Retina (tissue), 1 donor: ENCODE measurements at regions not wholly inside any gene's neighbourhood (a gene's known extent, or its start where the extent isn't known, plus 50 kb on each side); places are given as distances from the start of the nearest gene placed in this dataset.
"Not testable (repeated sequence)": the region's sequence is repeated elsewhere in the genome, so short reads cannot be mapped to it uniquely, and the experiment has no call there.

Experiments
- DNase-seq: peaks from one replicate; pipeline ENCODE4 v3.0.0-alpha.2; 2016

DNA sequence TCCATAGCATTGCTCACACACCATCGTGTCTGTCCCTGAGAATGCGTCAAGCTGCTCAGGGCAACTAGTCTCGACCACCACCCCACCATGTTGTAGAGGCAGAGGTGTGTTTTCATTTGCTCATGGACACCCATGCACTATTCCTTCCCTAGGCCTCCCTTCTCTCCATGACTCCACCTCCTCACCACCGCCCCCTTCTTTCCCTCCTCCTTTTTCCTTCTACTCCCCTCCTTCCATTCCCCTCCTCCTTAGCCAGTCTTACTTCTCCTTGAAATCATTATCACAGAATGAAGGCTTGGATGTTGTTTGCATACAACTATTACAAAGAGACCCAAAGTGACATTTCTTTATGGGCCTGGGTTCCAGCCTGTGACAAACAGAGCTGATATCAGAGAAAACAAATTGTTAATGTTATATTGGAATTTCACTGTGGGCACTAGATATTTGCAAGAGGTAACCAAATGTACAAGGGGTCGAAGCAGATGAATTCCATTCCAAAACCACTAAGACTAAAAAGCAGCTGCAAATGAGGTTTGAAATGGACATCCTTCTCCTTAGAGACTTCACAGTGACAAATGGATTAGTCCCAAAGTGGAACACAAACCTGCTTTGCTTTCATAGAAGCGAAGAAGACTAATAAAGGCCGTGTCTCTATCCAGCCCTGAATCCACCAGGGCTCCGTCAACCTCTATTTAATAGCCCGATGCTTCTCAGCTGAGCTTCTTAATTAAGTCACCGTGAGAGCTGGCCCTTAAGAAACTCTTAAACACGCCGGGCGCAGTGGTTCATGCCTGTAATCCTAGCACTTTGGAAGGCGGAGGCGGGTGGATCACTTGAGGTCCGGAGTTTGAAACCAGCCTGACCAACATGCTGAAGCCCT is 275.8 kb upstream of the SULF2 start:
- DNase-seq: peak; percentile 17

GRCh38 chr20:48058611-48059559 is 273.6 kb upstream of the SULF2 start:
- DNase-seq: no peak

- no peak for DNase-seq
Measured at GRCh38 chr20:48057739-48058138, 272.5 kb upstream of the SULF2 start.

GRCh38 chr20:48057251-48057650 is 272.0 kb upstream of the SULF2 start:
- no peak for DNase-seq

DNA sequence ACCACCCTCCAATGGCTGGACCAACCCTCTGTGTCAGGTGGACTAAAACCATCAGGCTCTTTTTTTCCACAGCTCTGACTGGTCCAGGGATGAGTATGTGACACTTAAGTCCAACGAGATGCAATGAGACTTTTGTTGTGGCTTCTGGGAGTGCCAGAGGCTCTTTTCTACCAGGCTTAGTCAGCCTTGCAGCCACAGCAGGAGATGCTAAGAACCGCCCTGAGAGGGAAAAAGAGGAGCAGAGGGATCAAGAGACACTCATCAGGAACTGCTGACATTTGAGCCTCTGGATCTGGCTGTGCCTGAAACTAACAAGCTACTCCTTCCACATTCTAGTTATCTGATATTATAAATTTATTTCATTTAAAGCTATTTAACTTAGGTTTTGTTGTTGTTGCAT is 270.9 kb upstream of the SULF2 start:
- DNase-seq: no peak

- no peak for DNase-seq
Measured at GRCh38 chr20:48054051-48054450, 268.8 kb upstream of the SULF2 start.

DNA sequence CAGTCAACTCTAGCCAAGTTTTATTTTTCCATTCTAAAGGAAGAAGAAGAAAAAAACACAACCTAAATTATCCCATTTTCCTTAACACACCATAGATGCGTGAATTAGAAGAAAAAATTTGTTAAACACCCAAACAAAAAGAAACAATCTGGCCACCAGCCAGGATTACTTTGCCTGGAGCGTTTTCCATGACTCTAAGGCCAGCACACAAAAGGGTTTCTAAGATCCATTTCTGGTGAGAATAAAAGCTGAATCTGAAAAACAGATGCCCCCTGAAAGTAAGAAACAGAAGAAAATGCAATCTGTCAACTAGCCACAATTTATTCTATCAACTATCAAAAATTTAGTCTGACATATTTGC is 267.2 kb upstream of the SULF2 start:
- DNase-seq: no peak

DNA sequence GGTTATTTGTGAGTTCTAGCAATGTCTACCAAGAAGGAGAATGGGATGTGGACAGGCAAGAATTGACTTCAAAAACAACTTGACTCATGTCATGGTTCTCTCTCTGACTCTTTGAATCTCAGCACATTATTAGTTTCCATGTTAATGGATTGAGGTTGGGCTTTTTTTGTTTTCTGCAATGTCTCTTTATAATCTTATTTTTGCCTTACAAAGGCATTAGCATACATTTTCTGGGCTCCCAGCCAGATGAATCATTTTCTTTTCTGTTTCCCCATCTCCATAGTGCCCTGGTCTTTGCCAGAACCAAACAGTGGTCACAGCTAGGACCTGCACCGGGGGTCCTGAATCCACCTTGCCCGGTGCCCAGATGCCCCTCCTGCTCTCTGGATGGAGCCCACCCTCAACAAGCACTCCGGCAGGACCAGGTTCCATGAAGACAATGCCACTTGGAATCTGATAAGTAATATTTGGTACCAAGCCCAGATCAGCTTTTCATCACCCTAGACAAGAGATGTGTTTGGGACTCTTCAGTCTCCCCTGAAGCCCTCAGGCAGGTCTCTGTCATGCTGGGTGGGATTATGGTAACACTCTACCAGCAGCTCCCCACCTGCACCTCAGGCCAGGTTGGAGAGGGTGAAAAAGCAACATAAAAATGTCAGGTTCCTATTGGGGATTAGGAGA is 266.7 kb upstream of the SULF2 start:
- DNase-seq: no peak

DNA sequence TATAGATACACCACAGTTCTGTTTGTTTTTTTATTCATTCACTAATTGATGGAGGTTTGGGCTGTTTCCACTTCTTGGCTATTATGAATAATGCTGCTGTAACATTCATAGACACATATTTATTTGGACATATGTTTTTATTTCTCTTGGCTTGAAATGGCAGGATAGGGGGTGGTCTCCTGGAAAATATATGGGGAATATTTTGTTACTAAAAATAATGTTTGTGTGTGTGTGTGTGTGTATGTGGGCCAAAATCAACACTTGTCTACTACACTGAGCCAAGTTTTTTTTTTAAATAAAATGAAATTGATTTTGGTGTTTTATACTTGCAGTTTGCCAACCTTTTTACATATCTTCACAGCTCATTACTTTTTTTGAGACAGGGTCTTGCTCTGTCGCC is 264.4 kb upstream of the SULF2 start:
- no peak for DNase-seq

GRCh38 chr20:48049171-48049570 is 263.9 kb upstream of the SULF2 start:
- DNase-seq: no peak

- DNase-seq: no peak
Measured at GRCh38 chr20:48047447-48047846, 262.2 kb upstream of the SULF2 start.

- no peak for DNase-seq
Measured at GRCh38 chr20:48042628-48043027, 257.3 kb upstream of the SULF2 start.

DNA sequence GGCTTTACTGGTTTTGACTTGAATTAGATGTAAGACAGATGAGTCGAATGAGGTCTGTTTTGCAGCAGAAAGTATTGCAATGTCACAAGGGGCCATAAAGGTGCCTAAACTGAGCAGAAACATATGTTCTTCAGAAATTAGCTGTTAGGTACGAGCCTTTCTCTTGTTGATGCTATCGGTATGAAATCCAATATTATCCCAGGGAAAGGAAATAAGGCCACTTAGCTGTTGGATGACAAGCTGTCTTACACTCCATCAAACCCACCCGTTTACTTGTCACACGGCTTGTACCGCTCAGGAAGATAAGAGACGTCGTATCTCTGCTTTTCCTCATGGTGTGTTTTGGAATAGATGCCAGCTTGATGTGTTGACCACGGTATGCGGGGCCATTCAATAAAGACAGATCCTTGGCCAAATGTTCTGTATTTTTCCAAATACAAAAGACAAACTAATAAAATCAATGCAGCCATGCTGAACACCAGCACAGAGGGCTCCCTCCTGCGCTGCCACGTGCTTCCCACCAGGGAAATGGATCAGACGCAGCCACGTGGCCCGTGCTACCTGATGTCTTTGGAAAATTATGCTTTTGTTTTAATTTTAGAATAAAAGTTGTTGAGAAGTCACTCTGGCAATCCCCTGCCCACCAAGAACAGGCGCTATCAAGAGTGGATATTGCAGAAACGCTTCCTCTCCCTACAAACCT is 255.9 kb upstream of the SULF2 start:
- no peak for DNase-seq

GRCh38 chr20:48040491-48040890 is 255.2 kb upstream of the SULF2 start:
- no peak for DNase-seq

DNA sequence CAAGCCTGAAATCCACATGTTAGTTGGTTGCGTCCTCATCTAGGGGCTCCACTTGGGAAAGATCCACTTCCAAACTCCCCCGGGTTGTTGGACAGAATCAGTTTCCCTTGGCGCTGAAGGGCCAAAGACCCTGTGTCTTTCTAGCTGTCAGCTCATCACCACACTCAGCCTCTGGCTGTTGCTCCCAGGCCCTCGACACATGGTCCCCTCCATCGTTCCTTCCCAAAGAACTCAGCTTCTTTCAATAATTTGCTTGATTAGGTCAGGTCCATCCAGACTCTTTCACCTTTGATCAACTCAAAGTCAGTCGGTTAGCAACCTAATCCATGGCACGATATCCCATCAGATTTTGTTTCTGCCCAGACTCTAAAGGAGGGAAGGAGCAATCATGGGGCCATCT is 254.8 kb upstream of the SULF2 start:
- DNase-seq: no peak

DNA sequence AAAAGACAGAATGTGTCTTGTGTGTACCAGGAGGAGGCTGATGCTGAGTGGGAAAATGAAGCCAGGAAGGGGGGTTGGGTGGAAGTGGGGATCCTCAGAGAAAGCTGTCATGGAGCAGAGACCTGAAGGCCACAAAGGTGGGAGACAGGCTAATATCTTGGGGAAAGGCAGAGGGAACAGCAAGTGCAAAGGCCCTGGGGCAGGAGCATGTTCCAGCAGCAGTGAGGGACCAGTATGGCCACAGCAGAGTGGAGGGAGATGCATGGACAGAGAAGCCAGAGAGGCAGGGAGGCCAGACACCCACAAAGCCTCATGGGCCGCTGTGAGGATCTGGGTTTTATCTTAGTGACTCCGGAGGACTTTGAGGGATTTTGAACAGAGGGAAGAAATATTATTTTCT is 254.2 kb upstream of the SULF2 start:
- DNase-seq: no peak

- DNase-seq: no peak
Measured at GRCh38 chr20:48038713-48039112, 253.4 kb upstream of the SULF2 start.

GRCh38 chr20:48037798-48038197 is 252.5 kb upstream of the SULF2 start:
- not testable (repeated sequence) for DNase-seq

DNA sequence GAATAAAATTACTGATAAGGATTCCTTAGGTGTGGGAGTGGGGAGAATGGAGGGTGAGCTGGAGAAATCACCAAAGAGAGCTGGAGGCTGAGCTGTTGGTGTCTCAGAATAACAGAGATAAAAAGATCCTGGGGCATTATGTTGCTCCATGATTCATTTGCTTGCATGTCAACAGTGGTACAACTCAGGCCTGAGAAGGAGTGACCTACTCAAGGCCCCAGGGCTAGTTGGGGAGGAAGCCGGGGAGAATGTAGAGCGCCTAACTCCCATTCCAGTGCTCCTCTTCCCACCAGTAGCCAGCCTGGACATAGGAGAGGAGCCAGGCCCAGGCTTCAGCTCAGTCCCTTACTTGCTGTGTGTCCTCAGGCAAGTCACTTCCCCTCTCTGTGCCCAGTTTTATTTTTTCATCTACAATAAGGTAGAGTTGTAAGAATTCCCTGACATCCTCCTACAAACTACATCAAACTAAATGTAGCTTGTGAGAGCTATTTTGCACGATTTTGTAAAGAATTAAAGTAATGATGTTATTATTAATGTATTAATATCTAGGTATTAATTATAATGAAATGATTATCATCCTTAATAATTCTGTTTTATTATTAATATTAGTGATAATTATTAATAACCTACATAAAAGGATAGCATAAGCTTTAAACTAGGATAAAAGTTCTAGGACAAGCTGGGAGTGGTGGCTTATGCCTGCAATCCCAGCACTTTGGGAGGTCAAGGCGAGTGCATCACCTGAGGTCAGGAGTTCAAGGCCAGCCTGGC is 250.9 kb upstream of the SULF2 start:
- DNase-seq: no peak

DNA sequence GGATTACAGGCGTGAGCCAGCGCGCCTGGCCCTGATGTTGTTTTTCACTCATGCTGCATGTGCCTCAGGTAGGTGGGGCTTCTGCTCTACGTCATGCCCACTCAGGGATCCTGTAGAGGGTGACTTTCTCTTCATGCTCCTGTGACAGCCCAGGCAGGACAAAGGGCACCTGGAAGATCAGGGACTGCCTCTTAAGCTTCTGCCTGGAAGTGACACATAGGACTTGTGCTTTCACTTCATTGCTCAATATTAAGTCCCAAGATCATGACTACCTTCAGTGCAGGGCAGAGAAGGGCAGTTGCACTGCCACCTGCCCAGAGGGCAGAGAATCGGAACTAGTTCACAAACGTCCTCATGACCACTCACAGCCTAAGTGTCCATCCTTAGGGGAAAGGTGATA is 249.5 kb upstream of the SULF2 start:
- no peak for DNase-seq

- not testable (repeated sequence) for DNase-seq
Measured at GRCh38 chr20:48033005-48033404, 247.7 kb upstream of the SULF2 start.

- DNase-seq: no peak
Measured at GRCh38 chr20:48031122-48031521, 245.8 kb upstream of the SULF2 start.
